Iris pigment epithelial cell (primary cell): ENCODE measurements at regions not wholly inside any gene's neighbourhood (a gene's known extent, or its start where the extent isn't known, plus 50 kb on each side); places are given as distances from the start of the nearest gene placed in this dataset.
"Not testable (repeated sequence)": the region's sequence is repeated elsewhere in the genome, so short reads cannot be mapped to it uniquely, and the experiment has no call there.

Source experiments
- DNase-seq: peaks from one replicate; pipeline ENCODE4 v3.0.0-alpha.2; 2011; ENCODE audit warnings: low read depth

DNA sequence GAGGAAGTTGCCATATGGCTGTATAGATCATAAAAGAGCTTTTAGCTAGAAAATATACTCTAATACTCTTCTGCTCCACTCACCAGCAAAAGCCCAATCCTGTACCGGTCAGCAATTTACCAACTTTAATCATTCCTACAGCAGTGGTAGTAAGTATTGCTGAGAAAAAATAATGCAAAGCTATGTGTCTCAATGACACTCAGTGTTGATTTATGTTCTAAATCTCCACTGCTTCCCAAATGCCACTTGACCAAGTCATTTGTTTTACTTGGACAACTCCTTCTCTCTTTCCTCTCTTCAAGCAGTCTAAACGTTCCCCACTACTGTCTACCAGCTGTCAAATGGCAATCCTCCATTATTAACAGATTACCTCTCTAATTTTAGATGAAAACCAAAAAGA, 201.8 kb upstream of the GK2 start:
- no peak for DNase-seq

- DNase-seq = no peak
These were observed 200.0 kb upstream of the GK2 start for GRCh38 chr4:79607979-79608378.

DNA sequence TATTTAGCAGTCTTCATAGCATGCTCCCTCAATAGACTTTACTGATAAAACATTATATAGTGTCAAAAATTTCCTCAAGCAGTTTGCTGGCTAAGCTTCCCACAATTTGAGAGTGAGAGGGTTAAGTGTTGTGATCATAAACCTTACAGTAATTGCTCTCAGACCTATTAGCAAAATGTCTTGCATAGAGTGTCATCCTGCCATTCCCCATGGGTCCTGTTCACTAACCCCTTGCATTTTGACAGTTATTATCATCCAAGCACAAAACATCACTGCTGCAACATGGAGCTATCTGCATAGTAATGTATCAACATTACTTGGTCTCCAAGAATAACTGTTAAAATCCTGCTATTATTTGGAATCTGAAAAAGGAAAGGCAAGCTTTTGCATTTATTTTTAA, 196.1 kb upstream of the GK2 start:
- no peak for DNase-seq

- no peak for DNase-seq
These were observed 195.7 kb upstream of the GK2 start for GRCh38 chr4:79603681-79604080.

GRCh38 chr4:79599691-79600090, 191.7 kb upstream of the GK2 start:
- no peak for DNase-seq

GRCh38 chr4:79598801-79599200, 190.8 kb upstream of the GK2 start:
- no peak for DNase-seq

- no peak for DNase-seq
These were observed 190.2 kb upstream of the GK2 start for GRCh38 chr4:79598214-79598613.

DNA sequence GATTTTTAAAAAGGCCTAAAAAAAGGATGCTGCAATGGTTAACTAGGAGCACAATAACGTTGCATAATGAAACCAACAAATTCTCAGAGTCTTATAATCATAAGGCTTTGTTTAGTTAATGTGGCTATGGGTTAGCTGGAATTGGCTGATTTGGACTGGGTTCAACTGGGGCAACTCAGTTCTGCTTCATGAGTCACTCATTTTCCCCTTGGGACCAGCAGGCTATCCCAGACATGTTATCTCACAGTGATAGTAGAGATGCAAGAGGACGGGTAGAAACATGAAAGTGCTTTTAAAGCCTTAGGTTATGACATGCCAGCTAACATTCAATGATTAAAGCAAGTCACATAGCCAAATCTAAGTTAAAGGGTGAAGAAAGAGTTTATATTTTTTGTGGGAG, 189.2 kb upstream of the GK2 start:
- peak; percentile 49 for DNase-seq

- DNase-seq = not testable (repeated sequence)
These were observed 184.2 kb upstream of the GK2 start for GRCh38 chr4:79592218-79592617.

DNA sequence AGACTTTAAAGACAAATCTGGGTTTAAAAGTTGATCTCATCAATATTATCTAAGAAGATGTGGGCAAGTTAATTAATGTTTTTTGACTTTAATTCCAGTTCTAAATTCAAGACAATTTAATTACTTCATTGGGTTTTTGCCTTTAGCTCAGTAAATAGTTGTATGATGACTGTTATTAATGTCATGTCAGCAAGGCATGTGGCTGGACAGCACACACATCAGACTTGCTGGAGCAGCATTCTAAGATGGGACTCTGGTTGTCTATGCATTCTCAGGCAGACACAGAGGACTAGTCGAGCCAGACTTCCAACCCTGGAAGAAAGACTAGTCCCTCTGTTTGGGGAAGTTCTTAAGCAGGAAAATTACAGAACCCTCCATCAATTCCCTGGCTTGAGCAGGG, 180.7 kb upstream of the GK2 start:
- peak; percentile 1 for DNase-seq

DNA sequence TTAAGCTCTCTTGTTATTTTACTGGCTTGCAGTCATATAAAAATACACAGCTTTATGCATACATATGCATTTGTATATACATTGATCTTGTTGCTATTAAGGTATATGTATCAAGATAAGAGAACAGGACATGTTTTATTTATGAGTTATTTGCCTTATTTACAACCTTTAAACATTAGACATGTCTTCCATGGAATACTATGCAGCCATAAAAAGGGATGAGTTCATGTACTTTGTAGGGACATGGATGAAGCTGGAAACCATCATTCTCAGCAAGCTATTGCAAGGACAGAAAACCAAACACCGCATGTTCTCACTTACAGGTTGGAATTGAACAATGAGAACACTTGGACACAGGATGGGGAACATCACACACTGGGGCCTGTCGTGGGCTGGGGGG, 179.2 kb upstream of the GK2 start:
- DNase-seq = not testable (repeated sequence)

- no peak for DNase-seq
These were observed 177.8 kb upstream of the GK2 start for GRCh38 chr4:79585834-79586233.

- DNase-seq = no peak
These were observed 177.3 kb upstream of the GK2 start for GRCh38 chr4:79585330-79585729.

- DNase-seq = no peak
These were observed 176.9 kb upstream of the GK2 start for GRCh38 chr4:79584902-79585301.

DNA sequence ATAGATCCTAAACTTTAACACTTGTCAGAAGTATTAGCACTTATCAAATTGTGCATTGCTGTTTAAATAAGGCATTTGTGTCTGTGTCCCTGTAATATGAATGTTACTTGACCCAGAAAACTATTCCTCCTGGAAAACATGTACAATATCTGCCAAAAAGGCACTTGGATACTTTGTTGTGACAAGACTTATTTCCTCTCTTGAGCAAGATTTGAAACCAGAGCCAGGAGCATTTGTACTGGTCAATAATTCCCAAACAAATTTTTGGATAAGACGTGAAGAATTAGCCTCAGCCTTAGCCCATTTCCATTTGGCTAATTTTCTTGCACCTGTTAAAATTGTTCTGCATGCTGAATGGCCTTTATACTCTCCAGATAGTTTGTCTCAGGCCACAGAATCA, 176.3 kb upstream of the GK2 start:
- DNase-seq = no peak

DNA sequence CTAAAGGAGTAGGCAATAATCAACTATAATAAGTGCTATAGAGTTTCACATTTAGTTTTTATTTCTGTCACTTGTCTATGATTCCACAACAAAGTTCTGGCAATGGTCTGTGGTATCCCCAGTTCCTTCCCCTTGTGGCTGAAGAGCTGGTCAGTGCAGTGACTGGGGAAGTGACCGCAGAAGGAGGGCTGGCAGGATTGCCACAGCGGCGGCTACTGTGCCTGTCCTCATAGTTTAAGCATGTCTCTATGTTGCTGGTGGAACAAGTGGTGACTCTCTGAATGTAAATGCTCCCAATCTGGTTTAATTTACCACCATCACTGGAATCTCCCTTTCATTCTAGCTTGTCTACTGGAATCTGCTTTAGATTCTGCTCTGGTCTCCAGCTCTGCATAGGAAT, 170.6 kb upstream of the GK2 start:
- DNase-seq = no peak

- DNase-seq = peak; percentile 33
These were observed 168.4 kb upstream of the GK2 start for GRCh38 chr4:79576429-79576753.

- no peak for DNase-seq
These were observed 167.8 kb upstream of the GK2 start for GRCh38 chr4:79575709-79576428.

DNA sequence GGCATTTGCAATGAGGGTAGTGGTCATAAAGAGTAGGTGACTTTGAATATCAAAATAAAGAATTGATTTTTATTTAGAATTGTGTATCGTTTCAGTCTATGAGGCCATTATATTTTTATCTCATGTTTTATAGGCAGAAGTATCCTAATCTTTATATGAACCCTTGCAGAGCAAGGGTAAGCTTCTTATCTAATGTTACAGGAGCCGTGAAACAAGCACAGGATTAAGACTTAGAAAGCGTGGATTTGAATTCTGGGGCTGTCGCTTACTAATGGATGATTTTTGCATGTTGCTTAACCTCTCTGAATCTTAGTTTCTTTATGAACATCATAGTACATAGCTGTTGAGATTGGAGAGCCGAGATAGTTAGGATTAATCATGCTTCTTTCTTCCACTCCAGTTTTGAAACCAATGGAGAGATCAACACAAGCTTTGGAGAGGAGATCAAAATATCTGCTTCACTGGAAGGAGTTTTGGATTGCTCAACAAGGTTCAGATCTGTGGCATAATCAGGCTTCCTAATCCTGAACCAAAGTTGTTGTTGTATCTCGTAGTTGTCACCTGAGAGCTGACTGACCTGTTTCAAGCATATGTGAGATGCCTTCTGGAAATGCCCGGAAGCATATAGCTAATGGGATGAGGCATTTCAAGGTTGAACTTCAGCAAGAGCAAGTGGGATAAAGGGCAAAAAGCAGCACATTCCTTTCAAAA, 166.9 kb upstream of the GK2 start:
- no peak for DNase-seq

GRCh38 chr4:79563219-79563618, 155.2 kb upstream of the GK2 start:
- no peak for DNase-seq

GRCh38 chr4:79561751-79562150, 153.7 kb upstream of the GK2 start:
- no peak for DNase-seq

DNA sequence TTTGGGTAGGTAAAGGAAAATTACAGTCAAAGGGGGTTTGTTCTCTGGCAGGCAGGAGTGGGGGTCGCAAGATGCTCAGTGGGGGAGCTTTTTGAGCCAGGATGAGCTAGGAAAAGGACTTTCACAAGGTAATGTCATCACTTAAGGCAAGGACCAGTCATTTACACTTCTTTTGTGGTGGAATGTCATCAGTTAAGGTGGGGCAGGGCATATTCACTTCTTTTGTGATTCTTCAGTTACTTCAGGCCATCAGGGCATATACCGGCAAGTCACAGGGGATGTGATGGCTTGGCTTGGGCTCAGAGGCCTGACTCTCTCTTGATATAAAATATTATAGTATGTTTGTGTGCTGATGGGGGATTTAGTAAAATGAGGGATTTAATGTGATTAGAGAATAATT, 151.4 kb upstream of the GK2 start:
- DNase-seq = not testable (repeated sequence)

- DNase-seq = no peak
These were observed 144.3 kb upstream of the GK2 start for GRCh38 chr4:79552311-79552710.

- no peak for DNase-seq
These were observed 143.5 kb upstream of the GK2 start for GRCh38 chr4:79551555-79551954.
